ENCODE measurements at regions not wholly inside any gene's neighbourhood (a gene's known extent, or its start where the extent isn't known, plus 50 kb on each side); places are given as distances from the start of the nearest gene placed in this dataset.
A peak's percentile ranks its signal among the peaks of the same experiment; 100 is the strongest.
"Not testable (repeated sequence)": the region's sequence is repeated elsewhere in the genome, so short reads cannot be mapped to it uniquely, and the experiment has no call there.

DNA sequence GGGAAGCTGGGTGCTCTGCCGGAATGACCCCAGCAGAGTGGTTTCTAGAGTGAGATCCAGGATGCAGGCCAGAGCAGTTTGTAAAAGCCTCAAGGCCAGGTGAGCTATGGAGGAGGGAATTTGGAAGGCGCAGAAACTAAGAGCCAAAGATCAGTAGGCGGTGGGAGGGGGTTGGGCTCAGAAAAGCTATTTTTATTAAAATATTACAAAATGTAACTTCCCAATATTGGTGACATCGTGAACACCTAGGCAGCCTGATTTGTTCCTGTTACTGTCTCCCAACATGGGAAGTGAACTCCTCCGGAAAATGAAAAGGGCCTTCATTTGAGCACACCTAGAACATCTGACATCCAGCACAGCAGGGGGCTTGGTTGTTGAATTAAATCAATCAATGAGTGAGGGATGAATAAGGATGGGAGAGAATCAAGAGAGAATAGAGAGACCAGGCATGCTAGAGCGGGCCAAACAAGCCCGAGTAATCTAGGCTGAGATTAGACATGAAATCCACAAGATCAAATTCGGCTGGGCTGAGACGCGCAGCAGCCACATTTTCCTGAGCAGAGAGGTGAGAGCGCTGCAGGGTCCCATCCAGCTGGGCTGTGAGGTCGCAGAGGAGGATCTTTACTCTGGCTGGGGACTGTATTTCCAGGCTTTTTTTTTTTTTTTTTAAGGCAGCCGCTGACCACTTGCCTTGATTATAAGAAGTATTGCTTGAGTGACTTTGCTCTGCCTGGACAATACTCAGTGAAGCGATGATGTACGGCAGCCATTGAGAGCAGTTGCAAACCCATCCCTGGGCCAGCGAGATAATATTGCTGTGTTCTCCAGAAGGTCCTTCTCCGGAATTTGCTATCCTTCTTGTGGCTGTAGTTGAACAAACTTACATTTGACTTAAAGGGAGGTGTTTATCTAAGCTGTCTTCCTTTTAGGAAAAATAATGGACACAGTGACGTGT is 178.0 kb upstream of the KL start:
- Histone ChIP-seq H3K4me3 (ENCODE audit: low read depth, low read length) (no peak overlapping the region), H3K27ac (no peak overlapping the region), H3K9me3 (ENCODE audit: severe bottlenecking) (peaks cover 6% of the 10 kb centered on the region), H3K27me3 (ENCODE audit: insufficient read depth, low read depth, severe bottlenecking) (no peaks in the 10 kb centered on the region), H3K36me3 (no peaks in the 10 kb centered on the region)
- DNase-seq = no peak
- TF ChIP-seq, protein P1, sequence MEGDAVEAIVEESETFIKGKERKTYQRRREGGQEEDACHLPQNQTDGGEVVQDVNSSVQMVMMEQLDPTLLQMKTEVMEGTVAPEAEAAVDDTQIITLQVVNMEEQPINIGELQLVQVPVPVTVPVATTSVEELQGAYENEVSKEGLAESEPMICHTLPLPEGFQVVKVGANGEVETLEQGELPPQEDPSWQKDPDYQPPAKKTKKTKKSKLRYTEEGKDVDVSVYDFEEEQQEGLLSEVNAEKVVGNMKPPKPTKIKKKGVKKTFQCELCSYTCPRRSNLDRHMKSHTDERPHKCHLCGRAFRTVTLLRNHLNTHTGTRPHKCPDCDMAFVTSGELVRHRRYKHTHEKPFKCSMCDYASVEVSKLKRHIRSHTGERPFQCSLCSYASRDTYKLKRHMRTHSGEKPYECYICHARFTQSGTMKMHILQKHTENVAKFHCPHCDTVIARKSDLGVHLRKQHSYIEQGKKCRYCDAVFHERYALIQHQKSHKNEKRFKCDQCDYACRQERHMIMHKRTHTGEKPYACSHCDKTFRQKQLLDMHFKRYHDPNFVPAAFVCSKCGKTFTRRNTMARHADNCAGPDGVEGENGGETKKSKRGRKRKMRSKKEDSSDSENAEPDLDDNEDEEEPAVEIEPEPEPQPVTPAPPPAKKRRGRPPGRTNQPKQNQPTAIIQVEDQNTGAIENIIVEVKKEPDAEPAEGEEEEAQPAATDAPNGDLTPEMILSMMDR (IDR thresholded peaks at IDR 0.05; ENCODE audit: low read depth, low read length) = no peak

DNA sequence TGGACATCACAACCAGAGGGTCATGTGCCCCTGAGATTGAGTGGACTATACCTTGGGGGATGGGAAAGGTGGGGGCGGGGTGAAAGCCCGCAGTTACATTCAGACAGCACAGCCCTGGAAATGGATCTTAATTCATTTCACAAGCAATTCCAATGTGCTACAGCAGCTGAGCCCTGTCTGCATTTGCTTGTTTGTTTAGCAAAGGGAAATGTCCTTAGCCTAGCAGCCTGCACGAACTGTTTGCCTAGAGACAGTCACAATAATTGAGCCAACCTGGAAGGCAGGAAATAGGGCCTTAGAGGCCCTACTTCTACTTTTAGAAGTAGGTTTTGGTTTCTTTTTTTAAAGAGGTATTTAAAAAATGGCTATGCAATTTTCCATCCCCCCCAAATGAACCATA is 177.3 kb upstream of the KL start:
- no peaks in the 10 kb centered on the region for H3K27me3 ChIP-seq (ENCODE audit: insufficient read depth, low read depth, severe bottlenecking)
- no peak overlapping the region for H3K4me3 ChIP-seq (ENCODE audit: low read depth, low read length)
- DNase-seq = no peak
- no peak overlapping the region for H3K27ac ChIP-seq
- TF ChIP-seq, protein P1 (IDR thresholded peaks at IDR 0.05; ENCODE audit: low read depth, low read length) = no peak
- no peaks in the 10 kb centered on the region for H3K36me3 ChIP-seq
- H3K9me3 ChIP-seq (ENCODE audit: severe bottlenecking) = peaks cover 6% of the 10 kb centered on the region

DNA sequence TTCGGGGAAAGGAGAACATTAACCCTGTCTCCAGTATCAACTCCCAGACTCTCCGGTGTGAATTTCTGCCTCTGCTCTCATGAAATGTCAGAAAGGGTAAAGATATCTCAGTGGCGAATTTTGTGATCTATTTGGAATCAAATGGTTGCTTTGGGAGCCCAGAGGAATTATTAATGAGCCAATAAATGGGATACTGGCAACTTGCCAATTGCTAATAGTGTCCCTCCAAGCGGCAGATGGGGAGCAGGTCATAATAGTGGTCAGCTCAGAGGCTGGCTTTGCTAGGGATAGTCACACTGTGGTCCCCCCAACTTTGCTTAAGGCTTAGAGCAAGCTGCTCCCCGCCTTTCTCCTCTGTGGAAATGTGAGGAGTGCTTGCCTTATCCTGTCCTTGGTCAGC is 176.1 kb upstream of the KL start:
- peaks cover 6% of the 10 kb centered on the region for H3K9me3 ChIP-seq (ENCODE audit: severe bottlenecking)
- no peak overlapping the region for H3K4me3 ChIP-seq (ENCODE audit: low read depth, low read length)
- H3K27me3 ChIP-seq (ENCODE audit: insufficient read depth, low read depth, severe bottlenecking) = no peaks in the 10 kb centered on the region
- TF ChIP-seq, protein P1 (IDR thresholded peaks at IDR 0.05; ENCODE audit: low read depth, low read length) = no peak
- no peak for DNase-seq
- no peaks in the 10 kb centered on the region for H3K36me3 ChIP-seq
- no peak overlapping the region for H3K27ac ChIP-seq

DNA sequence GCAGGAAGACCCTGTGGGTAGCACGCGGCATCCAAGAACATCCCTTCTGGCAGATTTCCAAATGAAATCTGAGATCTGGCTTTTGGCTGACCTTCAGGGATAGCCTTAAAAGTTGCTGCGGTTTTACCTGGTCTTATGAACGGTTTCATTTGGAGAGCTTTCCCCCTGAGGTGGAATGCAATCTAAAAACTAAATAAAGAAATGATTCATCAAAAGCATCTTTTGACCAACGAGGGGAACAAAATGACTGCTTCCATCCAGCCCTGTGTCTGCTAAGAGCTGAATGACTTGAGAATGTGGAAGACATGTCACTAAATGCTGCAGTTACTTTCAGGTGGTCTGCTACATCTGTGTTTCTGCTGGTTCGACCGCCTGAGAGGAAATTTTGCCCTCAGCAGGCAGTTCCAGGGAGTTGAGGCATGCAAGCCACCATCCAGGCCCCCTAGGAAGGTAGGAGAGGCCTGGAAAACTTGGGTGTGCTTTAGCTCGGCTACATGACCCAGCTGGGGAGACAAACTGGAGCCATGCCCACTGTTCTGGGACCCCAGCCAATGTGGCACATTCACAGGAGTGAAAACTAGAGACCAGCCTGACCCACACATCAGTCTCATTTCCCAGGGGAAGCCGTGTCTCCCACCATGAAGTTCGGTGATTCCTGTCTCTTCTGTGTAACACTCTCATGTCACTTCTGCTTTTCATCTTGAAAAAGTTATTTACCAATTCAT is 175.1 kb upstream of the KL start:
- no peak for DNase-seq
- no peaks in the 10 kb centered on the region for H3K27me3 ChIP-seq (ENCODE audit: insufficient read depth, low read depth, severe bottlenecking)
- TF ChIP-seq, protein P1 (IDR thresholded peaks at IDR 0.05; ENCODE audit: low read depth, low read length) = no peak
- H3K36me3 ChIP-seq = no peaks in the 10 kb centered on the region
- H3K27ac ChIP-seq = no peak overlapping the region
- no peak overlapping the region for H3K4me3 ChIP-seq (ENCODE audit: low read depth, low read length)
- H3K9me3 ChIP-seq (ENCODE audit: severe bottlenecking) = peaks cover 6% of the 10 kb centered on the region

DNA sequence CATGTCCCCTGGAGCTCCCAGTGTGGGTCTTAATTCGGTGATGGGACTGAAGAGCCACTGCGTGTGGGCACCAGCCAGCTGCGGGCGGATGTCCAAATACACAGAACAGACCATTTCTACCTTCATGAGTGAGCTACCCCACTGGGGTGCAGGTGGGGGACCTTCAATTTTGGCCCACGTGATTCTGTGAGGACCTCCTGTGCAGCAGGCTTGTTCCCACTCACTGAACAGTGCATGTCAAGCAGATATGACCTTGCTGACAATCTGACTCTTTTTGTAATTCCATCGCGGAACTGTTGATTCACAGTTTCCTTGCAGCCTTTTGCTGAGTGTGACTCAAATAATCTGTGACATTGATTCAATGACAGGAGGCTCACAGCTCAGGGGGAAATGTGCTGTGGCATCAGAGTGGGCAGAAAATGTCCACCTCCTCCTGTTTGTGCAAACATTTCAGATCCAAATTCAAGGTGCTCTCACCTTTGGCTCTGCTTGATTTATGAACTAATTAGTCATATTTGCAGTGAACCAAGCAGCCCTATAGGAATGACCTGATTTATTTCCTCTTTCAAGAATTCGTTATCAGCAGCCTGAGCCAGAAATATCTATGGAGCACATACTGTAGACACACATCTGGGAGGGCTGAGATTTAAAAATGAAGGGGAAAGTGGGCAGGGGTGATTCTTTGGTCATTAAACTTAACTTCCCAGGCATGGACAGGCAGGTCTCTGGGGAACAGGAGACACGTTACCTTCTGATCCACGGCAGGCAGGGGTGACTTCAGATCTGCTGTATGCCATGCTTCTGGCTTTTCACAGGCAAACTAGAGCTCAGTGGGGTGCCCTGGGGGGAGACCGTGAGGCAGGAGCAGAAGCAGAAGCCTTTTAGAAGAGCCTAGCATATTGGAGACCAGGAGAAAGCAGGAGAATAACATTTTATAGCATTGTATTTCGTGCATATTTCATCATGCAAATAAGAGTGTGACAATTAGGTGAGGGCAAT is 170.0 kb upstream of the KL start:
- no peak for DNase-seq
- H3K27ac ChIP-seq = no peak overlapping the region

DNA sequence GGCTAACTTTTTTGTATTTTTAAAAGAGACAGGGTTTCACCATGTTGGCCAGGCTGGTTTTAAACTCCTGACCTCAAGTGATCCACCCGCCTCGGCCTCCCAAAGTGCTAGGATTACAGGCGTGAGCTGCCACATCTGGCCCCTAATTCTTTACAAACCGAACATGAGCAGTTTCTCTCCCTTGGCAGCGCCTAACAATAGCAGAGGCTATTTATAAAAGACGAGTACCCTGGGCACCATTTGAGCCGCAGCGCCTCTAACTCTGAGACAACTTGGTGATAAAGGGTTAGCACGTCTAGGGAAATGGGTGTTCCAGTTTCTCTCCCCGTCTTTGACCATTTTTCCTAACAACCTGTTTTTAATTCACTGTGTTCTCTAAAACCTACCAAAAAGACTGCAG is 168.2 kb upstream of the KL start:
- not testable (repeated sequence) for H3K27me3 ChIP-seq (ENCODE audit: insufficient read depth, low read depth, severe bottlenecking); H3K9me3 ChIP-seq (ENCODE audit: severe bottlenecking); H3K4me3 ChIP-seq (ENCODE audit: low read depth, low read length); H3K27ac ChIP-seq; H3K36me3 ChIP-seq
- DNase-seq = peak; percentile 12

More for the DNA sequence above, 170.0 kb upstream of the KL start:
- H3K9me3 ChIP-seq (ENCODE audit: severe bottlenecking) = peaks cover 6% of the 10 kb centered on the region
- no peak overlapping the region for H3K4me3 ChIP-seq (ENCODE audit: low read depth, low read length)
- TF ChIP-seq, protein P1 (IDR thresholded peaks at IDR 0.05; ENCODE audit: low read depth, low read length) = no peak
- no peaks in the 10 kb centered on the region for H3K36me3 ChIP-seq
- H3K27me3 ChIP-seq (ENCODE audit: insufficient read depth, low read depth, severe bottlenecking) = no peaks in the 10 kb centered on the region

Measured in WERI-Rb-1 (cell line).